ENCODE measurements at regions not wholly inside any gene's neighbourhood (a gene's known extent, or its start where the extent isn't known, plus 50 kb on each side); places are given as distances from the start of the nearest gene placed in this dataset.

GRCh38 chr4:81632581-81633299 is 161.0 kb upstream of the RASGEF1B start:
- intact Hi-C loops (cut with DNase I): no loop called here
- DNase-seq: no peak
- Histone ChIP-seq H3K9me3 (replicated peaks in 1 of 3) (no peaks in the 10 kb centered on the region), H3K27ac (no peak overlapping the region), H3K4me3 (no peak overlapping the region), H3K27me3 (no peaks in the 10 kb centered on the region), H3K4me1 (replicated peaks in 1 of 2) (no peaks in the 10 kb centered on the region), H3K36me3 (replicated peaks in 1 of 2) (no peaks in the 10 kb centered on the region)
- 57 to 62% (median 60%) methylated on average over 9 of the region's 9 CpGs for WGBS, 4 donors
- TF ChIP-seq CTCF (IDR thresholded peaks at IDR 0.05) (no peak), POLR2A (IDR thresholded peaks at IDR 0.05) (no peak)

GRCh38 chr4:81631958-81632441 is 160.3 kb upstream of the RASGEF1B start:
- intact Hi-C loops (cut with DNase I): no loop called here
- Histone ChIP-seq H3K4me3 (no peak overlapping the region), H3K36me3 (replicated peaks in 1 of 2) (no peaks in the 10 kb centered on the region), H3K27ac (no peak overlapping the region), H3K4me1 (replicated peaks in 1 of 2) (no peaks in the 10 kb centered on the region), H3K27me3 (no peaks in the 10 kb centered on the region), H3K9me3 (replicated peaks in 1 of 3) (no peaks in the 10 kb centered on the region)
- 77 to 83% (median 80%) methylated on average over 4 of the region's 4 CpGs for WGBS, 4 donors
- DNase-seq: no peak
- TF ChIP-seq POLR2A (IDR thresholded peaks at IDR 0.05) (no peak), CTCF (IDR thresholded peaks at IDR 0.05) (no peak)

GRCh38 chr4:81629366-81629765 is 157.7 kb upstream of the RASGEF1B start:
- H3K4me1 ChIP-seq (replicated peaks in 1 of 2): no peaks in the 10 kb centered on the region
- no peaks in the 10 kb centered on the region for H3K36me3 ChIP-seq (replicated peaks in 1 of 2)
- no peak for DNase-seq
- no peak overlapping the region for H3K4me3 ChIP-seq
- WGBS, 4 donors: 54 to 65% (median 54%) methylated on average over 4 of the region's 4 CpGs
- no peak for TF ChIP-seq POLR2A (IDR thresholded peaks at IDR 0.05)
- no peak for TF ChIP-seq CTCF (IDR thresholded peaks at IDR 0.05)
- H3K9me3 ChIP-seq (replicated peaks in 1 of 3): no peaks in the 10 kb centered on the region
- intact Hi-C loops (cut with DNase I): no loop called here
- H3K27me3 ChIP-seq: no peaks in the 10 kb centered on the region
- H3K27ac ChIP-seq: no peak overlapping the region

- Histone ChIP-seq H3K36me3 (replicated peaks in 1 of 2) (no peaks in the 10 kb centered on the region), H3K27me3 (no peaks in the 10 kb centered on the region), H3K4me1 (replicated peaks in 1 of 2) (no peaks in the 10 kb centered on the region), H3K9me3 (replicated peaks in 1 of 3) (no peaks in the 10 kb centered on the region), H3K27ac (no peak overlapping the region), H3K4me3 (no peak overlapping the region)
- intact Hi-C loops (cut with DNase I): no loop called here
- TF ChIP-seq CTCF (IDR thresholded peaks at IDR 0.05) (no peak), POLR2A (IDR thresholded peaks at IDR 0.05) (no peak)
- no peak for DNase-seq
- WGBS, 4 donors: 52 to 69% (median 60%) methylated on average over 3 of the region's 3 CpGs
Observed at GRCh38 chr4:81628489-81628888, 156.8 kb upstream of the RASGEF1B start.
